ENCODE measurements at regions not wholly inside any gene's neighbourhood (a gene's known extent, or its start where the extent isn't known, plus 50 kb on each side); places are given as distances from the start of the nearest gene placed in this dataset.

DNA sequence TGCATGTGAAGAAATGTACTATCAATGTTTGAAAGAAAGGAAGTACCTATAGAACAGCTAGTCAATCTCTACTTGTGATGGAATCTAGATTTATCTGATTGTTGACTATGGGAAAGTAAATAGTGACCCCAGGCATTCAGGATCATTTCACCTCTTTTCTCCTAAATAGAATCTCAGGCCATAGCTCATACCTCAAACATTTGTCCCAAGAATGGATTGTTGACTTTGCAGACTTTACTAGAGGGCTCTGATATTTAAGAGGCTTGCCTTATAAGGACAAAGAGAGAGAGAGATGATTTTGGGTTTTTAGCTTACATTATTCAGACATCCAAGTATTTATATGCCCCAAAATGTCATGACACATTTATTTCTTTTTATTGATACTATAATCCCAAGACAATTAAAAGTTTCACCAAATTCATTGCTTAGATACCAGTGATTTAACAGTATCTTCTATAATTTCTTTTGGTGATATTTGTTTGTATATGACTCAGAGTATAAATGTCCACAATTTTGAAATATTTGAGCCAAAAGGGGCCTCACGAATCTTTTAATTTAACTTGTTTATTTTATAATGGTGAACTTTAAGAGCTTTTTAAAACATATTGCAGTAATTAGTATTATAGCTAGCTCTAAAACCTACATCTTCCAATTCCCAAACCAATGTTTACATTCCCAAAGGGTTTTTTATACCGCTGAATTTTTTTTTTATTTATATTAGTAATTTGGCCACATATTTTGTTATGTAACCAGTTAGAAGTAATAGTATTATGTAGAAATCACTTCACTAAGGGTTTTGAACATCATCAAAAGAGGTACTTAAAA lies 614.1 kb downstream of the PCDH7 start:
- H2AFZ ChIP-seq (ENCODE audit: low read length), result no peak overlapping the region
- DNase-seq (ENCODE audit: low read depth in 2 of 2), result peak in 1 of 2 donors; percentile 29

DNA sequence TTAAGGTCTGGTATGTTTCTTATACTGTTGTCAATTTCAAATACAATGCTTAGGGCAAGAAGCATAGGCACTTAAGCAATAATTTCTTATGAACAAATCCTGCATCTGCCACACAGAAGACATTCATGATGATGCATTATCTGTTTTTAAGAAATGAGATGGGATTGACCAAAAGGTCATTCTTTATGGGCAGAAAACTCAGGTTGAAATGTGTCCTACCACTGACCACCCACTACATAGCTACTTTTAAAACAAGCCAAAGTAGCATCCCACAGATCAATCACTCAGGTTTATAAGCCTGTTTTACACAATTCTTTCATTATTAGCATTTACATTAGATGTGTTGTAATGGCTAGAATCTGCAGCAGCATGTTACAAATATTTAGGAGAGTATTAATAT lies 617.8 kb downstream of the PCDH7 start:
- Histone ChIP-seq H3K4me2 (ENCODE audit: extremely low read depth, insufficient read depth, low read length) (no peak overlapping the region), H3K4me3 (replicated peaks in 1 of 4; ENCODE audit: control extremely low read depth in 1 of 4, insufficient read depth in 1 of 4, low read depth in 3 of 4, low read length in 4 of 4) (no peak overlapping the region), H3K27ac (ENCODE audit: insufficient read depth, low read length) (no peak overlapping the region), H3K79me2 (ENCODE audit: control insufficient read depth, insufficient read depth, low read length) (no peaks in the 10 kb centered on the region), H3K9me3 (ENCODE audit: control insufficient read depth, insufficient read depth, low read depth, low read length) (no peaks in the 10 kb centered on the region), H4K20me1 (ENCODE audit: control insufficient read depth, extremely low read depth, insufficient read depth, low read length) (no peaks in the 10 kb centered on the region), H3K36me3 (ENCODE audit: control insufficient read depth, insufficient read depth, low read length) (no peaks in the 10 kb centered on the region), H3K4me1 (ENCODE audit: control insufficient read depth, extremely low read depth, insufficient read depth, low read length) (no peaks in the 10 kb centered on the region), H2AFZ (ENCODE audit: low read length) (no peak overlapping the region), H3K9ac (ENCODE audit: insufficient read depth, low read length) (no peak overlapping the region), H3K27me3 (ENCODE audit: control insufficient read depth, insufficient read depth, low read length) (no peaks in the 10 kb centered on the region)
- no peak for TF ChIP-seq EZH2 (IDR thresholded peaks at IDR 0.05; ENCODE audit: low read length, missing control alignments)
- TF ChIP-seq, protein P1, sequence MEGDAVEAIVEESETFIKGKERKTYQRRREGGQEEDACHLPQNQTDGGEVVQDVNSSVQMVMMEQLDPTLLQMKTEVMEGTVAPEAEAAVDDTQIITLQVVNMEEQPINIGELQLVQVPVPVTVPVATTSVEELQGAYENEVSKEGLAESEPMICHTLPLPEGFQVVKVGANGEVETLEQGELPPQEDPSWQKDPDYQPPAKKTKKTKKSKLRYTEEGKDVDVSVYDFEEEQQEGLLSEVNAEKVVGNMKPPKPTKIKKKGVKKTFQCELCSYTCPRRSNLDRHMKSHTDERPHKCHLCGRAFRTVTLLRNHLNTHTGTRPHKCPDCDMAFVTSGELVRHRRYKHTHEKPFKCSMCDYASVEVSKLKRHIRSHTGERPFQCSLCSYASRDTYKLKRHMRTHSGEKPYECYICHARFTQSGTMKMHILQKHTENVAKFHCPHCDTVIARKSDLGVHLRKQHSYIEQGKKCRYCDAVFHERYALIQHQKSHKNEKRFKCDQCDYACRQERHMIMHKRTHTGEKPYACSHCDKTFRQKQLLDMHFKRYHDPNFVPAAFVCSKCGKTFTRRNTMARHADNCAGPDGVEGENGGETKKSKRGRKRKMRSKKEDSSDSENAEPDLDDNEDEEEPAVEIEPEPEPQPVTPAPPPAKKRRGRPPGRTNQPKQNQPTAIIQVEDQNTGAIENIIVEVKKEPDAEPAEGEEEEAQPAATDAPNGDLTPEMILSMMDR (conservative IDR thresholded peaks at IDR 0.05 in 1 of 2, IDR thresholded peaks at IDR 0.05 in 1 of 2; ENCODE audit: low read depth in 1 of 2, low read length in 2 of 2), result no peak
- DNase-seq (ENCODE audit: low read depth in 2 of 2), result no peak

More for the DNA sequence above, 614.1 kb downstream of the PCDH7 start:
- Histone ChIP-seq H3K4me2 (ENCODE audit: extremely low read depth, insufficient read depth, low read length) (no peak overlapping the region), H3K27ac (ENCODE audit: insufficient read depth, low read length) (no peak overlapping the region), H3K4me3 (replicated peaks in 1 of 4; ENCODE audit: control extremely low read depth in 1 of 4, insufficient read depth in 1 of 4, low read depth in 3 of 4, low read length in 4 of 4) (no peak overlapping the region), H3K4me1 (ENCODE audit: control insufficient read depth, extremely low read depth, insufficient read depth, low read length) (no peaks in the 10 kb centered on the region), H3K79me2 (ENCODE audit: control insufficient read depth, insufficient read depth, low read length) (no peaks in the 10 kb centered on the region), H3K9me3 (ENCODE audit: control insufficient read depth, insufficient read depth, low read depth, low read length) (no peaks in the 10 kb centered on the region), H3K36me3 (ENCODE audit: control insufficient read depth, insufficient read depth, low read length) (no peaks in the 10 kb centered on the region), H3K9ac (ENCODE audit: insufficient read depth, low read length) (no peak overlapping the region), H4K20me1 (ENCODE audit: control insufficient read depth, extremely low read depth, insufficient read depth, low read length) (no peaks in the 10 kb centered on the region), H3K27me3 (ENCODE audit: control insufficient read depth, insufficient read depth, low read length) (no peaks in the 10 kb centered on the region)
- TF ChIP-seq EZH2 (IDR thresholded peaks at IDR 0.05; ENCODE audit: low read length, missing control alignments), result no peak
- TF ChIP-seq, protein P1 (conservative IDR thresholded peaks at IDR 0.05 in 1 of 2, IDR thresholded peaks at IDR 0.05 in 1 of 2; ENCODE audit: low read depth in 1 of 2, low read length in 2 of 2), result no peak

DNA sequence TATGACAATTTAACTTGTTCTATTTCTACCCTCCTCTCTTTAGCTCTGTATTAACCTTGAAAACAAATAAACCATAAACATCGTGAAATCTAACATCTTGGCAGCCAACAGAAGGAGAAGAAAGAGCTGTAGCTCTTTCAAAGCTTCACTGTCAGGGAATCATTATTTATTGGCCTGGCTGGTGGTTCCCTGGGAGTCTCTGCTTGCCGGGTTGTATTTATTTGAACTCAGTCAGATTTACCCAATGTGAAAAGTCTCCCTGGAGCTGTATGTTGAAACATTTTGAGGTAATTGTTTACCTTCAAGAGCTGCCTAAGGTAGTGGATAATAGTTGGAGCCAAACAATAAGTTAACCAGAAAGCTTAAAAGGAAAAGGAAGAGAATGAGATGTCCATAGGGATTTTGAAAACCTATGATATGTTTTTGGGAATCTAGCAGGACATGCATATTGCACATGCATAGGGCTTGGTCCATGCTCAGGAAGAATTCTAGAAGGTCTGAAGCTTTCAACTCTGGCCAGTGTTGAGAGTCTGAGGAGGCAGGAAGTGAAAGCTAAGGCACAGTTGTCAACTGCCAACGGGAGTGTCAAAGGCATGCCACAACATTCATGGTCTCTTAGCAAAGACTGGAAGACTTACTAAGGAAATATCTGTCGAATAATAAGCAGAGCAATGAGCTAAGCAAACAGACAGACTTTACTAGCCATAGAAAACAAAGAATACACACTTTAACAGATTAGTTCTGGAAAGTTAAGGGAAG lies 621.6 kb downstream of the PCDH7 start:
- TF ChIP-seq EZH2 (IDR thresholded peaks at IDR 0.05; ENCODE audit: low read length, missing control alignments), result no peak
- TF ChIP-seq, protein P1 (conservative IDR thresholded peaks at IDR 0.05 in 1 of 2, IDR thresholded peaks at IDR 0.05 in 1 of 2; ENCODE audit: low read depth in 1 of 2, low read length in 2 of 2), result no peak
- DNase-seq (ENCODE audit: low read depth in 2 of 2), result no peak
- Histone ChIP-seq H3K4me2 (ENCODE audit: extremely low read depth, insufficient read depth, low read length) (no peak overlapping the region), H3K4me3 (replicated peaks in 1 of 4; ENCODE audit: control extremely low read depth in 1 of 4, insufficient read depth in 1 of 4, low read depth in 3 of 4, low read length in 4 of 4) (no peak overlapping the region), H4K20me1 (ENCODE audit: control insufficient read depth, extremely low read depth, insufficient read depth, low read length) (no peaks in the 10 kb centered on the region), H3K9me3 (ENCODE audit: control insufficient read depth, insufficient read depth, low read depth, low read length) (no peaks in the 10 kb centered on the region), H3K9ac (ENCODE audit: insufficient read depth, low read length) (no peak overlapping the region), H3K27me3 (ENCODE audit: control insufficient read depth, insufficient read depth, low read length) (no peaks in the 10 kb centered on the region), H2AFZ (ENCODE audit: low read length) (no peak overlapping the region), H3K4me1 (ENCODE audit: control insufficient read depth, extremely low read depth, insufficient read depth, low read length) (no peaks in the 10 kb centered on the region), H3K36me3 (ENCODE audit: control insufficient read depth, insufficient read depth, low read length) (no peaks in the 10 kb centered on the region), H3K27ac (ENCODE audit: insufficient read depth, low read length) (no peak overlapping the region), H3K79me2 (ENCODE audit: control insufficient read depth, insufficient read depth, low read length) (no peaks in the 10 kb centered on the region)

All from fibroblast of lung (primary cell).